AG04450 (cell line): ENCODE measurements at regions not wholly inside any gene's neighbourhood (a gene's known extent, or its start where the extent isn't known, plus 50 kb on each side); places are given as distances from the start of the nearest gene placed in this dataset.
A peak's percentile ranks its signal among the peaks of the same experiment; 100 is the strongest.

Experiments
- CTCF ChIA-PET: fragments of 300-600, 350-600 bp; formaldehyde crosslinking; extraction: SDS; loops from one replicate; lab custom pipeline; 2022; ENCODE audit warnings: antibody characterized with exemption, inconsistent platforms; lab: Charles Lee
- POLR2A ChIA-PET: fragments of 350-600 bp; formaldehyde crosslinking; extraction: SDS; loops from one replicate; lab custom pipeline; 2021; ENCODE audit warnings: antibody characterized with exemption, inconsistent platforms; lab: Yijun Ruan, JAX
- DNase-seq: peaks from one replicate; pipeline ENCODE4 v3.0.0-alpha.2; 2011; ENCODE audit warnings: low read depth, low spot score
- H3K27ac ChIP-seq: one replicate; pipeline ENCODE4 v1.5.1; 2012; ENCODE audit warnings: low read depth, low read length, control low read depth
- H3K27me3 ChIP-seq: one replicate; pipeline ENCODE4 v1.6.0; 2012; ENCODE audit warnings: low read length; ENCODE audit not compliant: control insufficient read depth, insufficient read depth
- H3K4me3 ChIP-seq: 2 replicates; pipeline ENCODE4 v1.5.1; 2011; ENCODE audit warnings: mild to moderate bottlenecking, low read depth, low read length, control low read depth
- H3K9me3 ChIP-seq: 2 replicates; pipeline ENCODE4 v1.5.1; 2012; ENCODE audit warnings: low read length; ENCODE audit not compliant: control insufficient read depth, insufficient read depth
- CTCF ChIP-seq: IDR thresholded peaks from 2 replicates; pipeline ENCODE4 v1.5.1; 2011; ENCODE audit warnings: low read depth, low read length, control low read depth, inconsistent platforms

- no peak for DNase-seq
- Histone ChIP-seq H3K27ac (no peak overlapping the region), H3K4me3 (no peak overlapping the region), H3K27me3 (no peaks in the 10 kb centered on the region), H3K9me3 (no peaks in the 10 kb centered on the region)
- TF ChIP-seq CTCF: no peak
- CTCF ChIA-PET: interaction anchor here (0.6 to 4.2 kb wide), 16 partner anchors 9 to 573 kb away, joined by 3 to 127 read pairs (median 4); no protein-coding TSS in a partner anchor
- POLR2A ChIA-PET: no interaction called here
Measured at GRCh38 chr3:178967177-178967532, 104.5 kb downstream of the ZMAT3 start.

GRCh38 chr3:178966299-178967176 lies 105.1 kb downstream of the ZMAT3 start:
- no peak for DNase-seq
- Histone ChIP-seq H3K4me3 (no peak overlapping the region), H3K27me3 (no peaks in the 10 kb centered on the region), H3K9me3 (no peaks in the 10 kb centered on the region), H3K27ac (no peak overlapping the region)
- peak; percentile 61 for TF ChIP-seq CTCF
- ChIA-PET POLR2A (no interaction called here), CTCF (interaction anchor here (0.6 to 4.2 kb wide), 24 partner anchors 9 to 572 kb away, joined by 3 to 127 read pairs (median 4); no protein-coding TSS in a partner anchor)

GRCh38 chr3:178964551-178964950 lies 107.1 kb downstream of the ZMAT3 start:
- CTCF ChIA-PET: interaction anchor here (2.2 kb wide), 1 partner anchor 528 kb away, joined by 14 read pairs; no protein-coding TSS in a partner anchor
- DNase-seq: no peak
- no peaks in the 10 kb centered on the region for H3K9me3 ChIP-seq
- POLR2A ChIA-PET: no interaction called here
- no peak for TF ChIP-seq CTCF
- no peak overlapping the region for H3K27ac ChIP-seq
- H3K27me3 ChIP-seq: no peaks in the 10 kb centered on the region
- no peak overlapping the region for H3K4me3 ChIP-seq

GRCh38 chr3:178960918-178961317 lies 110.7 kb downstream of the ZMAT3 start:
- ChIA-PET CTCF (interaction anchor here (1.2 kb wide), 1 partner anchor 524 kb away, joined by 3 read pairs; no protein-coding TSS in a partner anchor), POLR2A (no interaction called here)

More at GRCh38 chr3:178960918-178961317, 110.7 kb downstream of the ZMAT3 start:
- DNase-seq: no peak
- Histone ChIP-seq H3K27me3 (no peaks in the 10 kb centered on the region), H3K27ac (no peak overlapping the region), H3K9me3 (no peaks in the 10 kb centered on the region), H3K4me3 (no peak overlapping the region)
- no peak for TF ChIP-seq CTCF
